ENCODE measurements at regions not wholly inside any gene's neighbourhood (a gene's known extent, or its start where the extent isn't known, plus 50 kb on each side); places are given as distances from the start of the nearest gene placed in this dataset.

DNA sequence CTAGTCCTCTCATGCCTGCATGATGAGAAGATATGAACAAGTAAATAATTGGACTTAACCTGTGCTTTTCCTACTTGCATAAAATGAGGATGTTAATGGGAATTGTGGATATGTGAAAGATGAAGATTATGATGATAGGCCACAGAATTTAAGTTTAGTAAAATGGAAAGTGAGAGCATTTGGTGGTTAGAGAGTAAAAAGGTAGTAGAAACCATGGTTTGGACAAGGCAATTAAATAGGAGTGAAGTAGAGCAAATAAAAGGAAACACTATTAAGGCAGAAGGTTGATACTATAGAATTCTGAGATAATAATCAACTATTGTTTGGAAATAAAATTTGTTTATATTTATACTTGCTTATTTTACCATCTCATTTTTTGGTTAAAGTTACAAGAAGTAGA lies 1162.5 kb downstream of the MRPL39 start:
- TF ChIP-seq POLR2A (IDR thresholded peaks at IDR 0.05; ENCODE audit: control extremely low read depth in 1 of 2, low read depth in 2 of 2, low read length in 2 of 2) (no peak), SIN3A (conservative IDR thresholded peaks at IDR 0.05 in 1 of 2, IDR thresholded peaks at IDR 0.05 in 1 of 2; ENCODE audit: low read depth in 1 of 2, low read length in 2 of 2) (no peak), BRCA1 (IDR thresholded peaks at IDR 0.05; ENCODE audit: low read depth, low read length) (no peak), EZH2 (IDR thresholded peaks at IDR 0.05; ENCODE audit: low read depth, low read length, severe bottlenecking) (no peak), USF2 (IDR thresholded peaks at IDR 0.05; ENCODE audit: low read length) (no peak), CTBP2 (IDR thresholded peaks at IDR 0.05; ENCODE audit: borderline replicate concordance, insufficient read depth, insufficient read length, low read length) (no peak), TEAD4 (IDR thresholded peaks at IDR 0.05; ENCODE audit: low read depth, low read length) (no peak), YY1 (IDR thresholded peaks at IDR 0.05; ENCODE audit: low read depth, low read length) (no peak)
- TF ChIP-seq, protein P1, sequence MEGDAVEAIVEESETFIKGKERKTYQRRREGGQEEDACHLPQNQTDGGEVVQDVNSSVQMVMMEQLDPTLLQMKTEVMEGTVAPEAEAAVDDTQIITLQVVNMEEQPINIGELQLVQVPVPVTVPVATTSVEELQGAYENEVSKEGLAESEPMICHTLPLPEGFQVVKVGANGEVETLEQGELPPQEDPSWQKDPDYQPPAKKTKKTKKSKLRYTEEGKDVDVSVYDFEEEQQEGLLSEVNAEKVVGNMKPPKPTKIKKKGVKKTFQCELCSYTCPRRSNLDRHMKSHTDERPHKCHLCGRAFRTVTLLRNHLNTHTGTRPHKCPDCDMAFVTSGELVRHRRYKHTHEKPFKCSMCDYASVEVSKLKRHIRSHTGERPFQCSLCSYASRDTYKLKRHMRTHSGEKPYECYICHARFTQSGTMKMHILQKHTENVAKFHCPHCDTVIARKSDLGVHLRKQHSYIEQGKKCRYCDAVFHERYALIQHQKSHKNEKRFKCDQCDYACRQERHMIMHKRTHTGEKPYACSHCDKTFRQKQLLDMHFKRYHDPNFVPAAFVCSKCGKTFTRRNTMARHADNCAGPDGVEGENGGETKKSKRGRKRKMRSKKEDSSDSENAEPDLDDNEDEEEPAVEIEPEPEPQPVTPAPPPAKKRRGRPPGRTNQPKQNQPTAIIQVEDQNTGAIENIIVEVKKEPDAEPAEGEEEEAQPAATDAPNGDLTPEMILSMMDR (IDR thresholded peaks at IDR 0.05; ENCODE audit: control extremely low read depth in 1 of 3, insufficient read depth in 1 of 3, low read depth in 1 of 3, low read length in 3 of 3) = no peak
- TF ChIP-seq, protein P2, sequence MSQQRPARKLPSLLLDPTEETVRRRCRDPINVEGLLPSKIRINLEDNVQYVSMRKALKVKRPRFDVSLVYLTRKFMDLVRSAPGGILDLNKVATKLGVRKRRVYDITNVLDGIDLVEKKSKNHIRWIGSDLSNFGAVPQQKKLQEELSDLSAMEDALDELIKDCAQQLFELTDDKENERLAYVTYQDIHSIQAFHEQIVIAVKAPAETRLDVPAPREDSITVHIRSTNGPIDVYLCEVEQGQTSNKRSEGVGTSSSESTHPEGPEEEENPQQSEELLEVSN (IDR thresholded peaks at IDR 0.05) = no peak
